ENCODE measurements at regions not wholly inside any gene's neighbourhood (a gene's known extent, or its start where the extent isn't known, plus 50 kb on each side); places are given as distances from the start of the nearest gene placed in this dataset.

DNA sequence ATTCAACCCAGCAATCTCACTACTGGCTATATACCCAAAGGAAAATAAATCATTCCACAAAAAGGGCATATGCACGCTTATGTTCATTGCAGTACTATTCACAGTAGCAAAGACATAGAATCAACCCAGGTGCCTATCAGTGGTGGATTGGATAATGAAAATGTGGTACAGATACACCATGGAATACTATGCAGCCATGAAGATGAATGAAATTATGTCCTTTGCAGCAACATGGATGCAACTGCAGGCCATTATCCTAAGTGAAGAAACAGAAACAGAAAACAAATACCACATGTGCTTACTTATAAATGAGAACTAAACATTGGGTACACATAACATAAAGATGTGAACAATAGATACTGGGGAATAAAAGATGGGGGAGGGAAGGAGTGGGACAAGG is 606.4 kb upstream of the GRM7 start:
- no peak for TF ChIP-seq CTCF (IDR thresholded peaks at IDR 0.05; ENCODE audit: control insufficient read depth, extremely low read depth, insufficient read depth)
- DNase-seq (ENCODE audit: low read depth) = no peak
- H3K4me3 ChIP-seq (ENCODE audit: low read depth, low read length) = no peak overlapping the region

- no peak for DNase-seq (ENCODE audit: low read depth)
- no peak for TF ChIP-seq CTCF (IDR thresholded peaks at IDR 0.05; ENCODE audit: control insufficient read depth, extremely low read depth, insufficient read depth)
- no peak overlapping the region for H3K4me3 ChIP-seq (ENCODE audit: low read depth, low read length)
These were observed 605.7 kb upstream of the GRM7 start for GRCh38 chr3:6255229-6255628.

GRCh38 chr3:6260551-6261191 is 600.2 kb upstream of the GRM7 start:
- no peak for DNase-seq (ENCODE audit: low read depth)
- no peak for TF ChIP-seq CTCF (IDR thresholded peaks at IDR 0.05; ENCODE audit: control insufficient read depth, extremely low read depth, insufficient read depth)
- no peak overlapping the region for H3K4me3 ChIP-seq (ENCODE audit: low read depth, low read length)

DNA sequence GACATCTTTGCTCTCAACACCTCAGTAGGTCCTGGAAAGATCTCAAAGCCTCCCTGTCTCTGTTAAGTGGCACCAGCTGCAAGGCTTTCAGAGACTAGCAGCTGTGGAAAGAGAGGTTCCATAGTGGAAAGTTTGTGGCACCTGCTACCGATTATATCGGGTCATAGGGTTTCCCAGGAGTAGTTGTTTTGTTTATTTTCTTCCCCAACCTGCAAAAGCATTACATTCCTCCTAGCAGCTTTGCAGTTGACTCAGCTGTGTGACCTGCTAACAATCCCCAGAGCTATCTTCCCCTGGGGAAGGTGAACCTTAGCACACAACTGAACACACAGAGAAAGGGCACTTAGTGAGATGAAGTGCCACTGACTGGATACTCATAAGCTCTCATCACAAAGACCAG is 598.9 kb upstream of the GRM7 start:
- H3K4me3 ChIP-seq (ENCODE audit: low read depth, low read length) = no peak overlapping the region
- TF ChIP-seq CTCF (IDR thresholded peaks at IDR 0.05; ENCODE audit: control insufficient read depth, extremely low read depth, insufficient read depth) = no peak
- DNase-seq (ENCODE audit: low read depth) = no peak

DNA sequence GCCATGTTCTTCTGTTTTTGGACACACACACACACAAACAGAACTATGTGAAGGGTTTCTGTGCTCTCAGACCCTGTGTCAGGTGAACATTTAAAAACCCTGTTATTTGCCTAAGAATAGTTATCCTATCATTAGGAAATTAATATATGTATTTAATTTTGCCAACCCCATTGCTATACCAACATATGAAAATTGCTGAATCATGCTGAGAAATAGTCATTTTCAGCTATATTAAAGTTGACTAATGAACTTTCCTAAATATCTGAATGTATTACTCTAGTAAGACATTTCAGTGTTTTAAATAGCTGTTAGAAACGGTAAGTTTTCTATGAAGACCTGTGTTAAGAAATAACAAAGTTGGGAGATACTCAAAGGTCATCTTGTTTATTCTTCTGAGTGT is 596.9 kb upstream of the GRM7 start:
- H3K4me3 ChIP-seq (ENCODE audit: low read depth, low read length) = no peak overlapping the region
- no peak for DNase-seq (ENCODE audit: low read depth)
- TF ChIP-seq CTCF (IDR thresholded peaks at IDR 0.05; ENCODE audit: control insufficient read depth, extremely low read depth, insufficient read depth) = no peak

GRCh38 chr3:6264906-6265305 is 596.0 kb upstream of the GRM7 start:
- H3K4me3 ChIP-seq (ENCODE audit: low read depth, low read length) = no peak overlapping the region
- no peak for TF ChIP-seq CTCF (IDR thresholded peaks at IDR 0.05; ENCODE audit: control insufficient read depth, extremely low read depth, insufficient read depth)
- no peak for DNase-seq (ENCODE audit: low read depth)

- no peak overlapping the region for H3K4me3 ChIP-seq (ENCODE audit: low read depth, low read length)
- no peak for DNase-seq (ENCODE audit: low read depth)
- TF ChIP-seq CTCF (IDR thresholded peaks at IDR 0.05; ENCODE audit: control insufficient read depth, extremely low read depth, insufficient read depth) = no peak
These were observed 594.8 kb upstream of the GRM7 start for GRCh38 chr3:6266135-6266534.
